Chondrocyte (in vitro differentiated cells): ENCODE measurements at regions not wholly inside any gene's neighbourhood (a gene's known extent, or its start where the extent isn't known, plus 50 kb on each side); places are given as distances from the start of the nearest gene placed in this dataset.

Experiments used
- DNase-seq: peaks from one replicate; pipeline ENCODE4 v3.0.0; 2021; ENCODE audit warnings: mixed read lengths, low spot score
- H3K27ac Mint-ChIP-seq: one replicate; pipeline ENCODE4 v1.8.0; 2021; ENCODE audit warnings: mild to moderate bottlenecking, moderate library complexity, mixed read lengths; ENCODE audit not compliant: unreplicated experiment
- H3K27me3 Mint-ChIP-seq: 2 replicates; pipeline ENCODE4 v1.8.0; 2021; ENCODE audit warnings: low read depth, mixed read lengths
- H3K36me3 Mint-ChIP-seq: 2 replicates; pipeline ENCODE4 v1.8.0; 2021; ENCODE audit warnings: low read depth, mixed read lengths
- H3K4me1 Mint-ChIP-seq: 2 replicates; pipeline ENCODE4 v1.8.0; 2021; ENCODE audit warnings: low read depth, mild to moderate bottlenecking, mixed read lengths
- H3K4me3 Mint-ChIP-seq: one replicate; pipeline ENCODE4 v1.8.0; 2021; ENCODE audit warnings: mild to moderate bottlenecking, moderate library complexity, mixed read lengths; ENCODE audit not compliant: unreplicated experiment
- H3K9me3 Mint-ChIP-seq: 2 replicates; pipeline ENCODE4 v1.8.0; 2021; ENCODE audit warnings: low read depth, mixed read lengths
- CTCF ChIP-seq: fragments of 200-600 bp; sonication (generic); IDR thresholded peaks from 2 replicates; pipeline ENCODE4 v1.5.0; 2021; ENCODE audit warnings: antibody characterized with exemption, mild to moderate bottlenecking, moderate library complexity

- Mint-ChIP-seq H3K27ac (no peak overlapping the region), H3K36me3 (peaks cover 2% of the 10 kb centered on the region), H3K27me3 (peaks cover 67% of the 10 kb centered on the region), H3K4me1 (no peaks in the 10 kb centered on the region), H3K4me3 (no peak overlapping the region), H3K9me3 (no peaks in the 10 kb centered on the region)
- no peak for TF ChIP-seq CTCF
- no peak for DNase-seq
Observed at GRCh38 chr15:70416829-70417228, 319.1 kb upstream of the TLE3 start.

DNA sequence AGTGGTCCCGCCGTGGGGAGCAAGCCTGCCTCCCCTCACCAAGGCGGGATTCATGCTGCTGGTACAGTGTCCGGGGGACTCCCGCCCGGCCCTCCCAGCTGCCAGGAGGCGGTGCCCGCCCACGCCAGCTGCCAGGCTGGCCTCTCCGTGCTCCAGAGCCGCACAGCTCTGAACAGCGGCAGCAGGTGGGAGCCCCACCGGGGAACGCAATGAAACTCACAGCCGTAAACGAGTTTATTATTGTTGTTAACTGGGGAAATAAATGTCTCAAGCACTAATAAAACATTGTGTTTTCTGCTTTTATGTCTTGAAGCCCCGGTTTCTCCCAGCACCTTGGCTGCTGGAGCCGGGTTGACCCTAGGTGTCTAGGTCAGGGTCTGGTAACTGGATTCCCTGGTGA, 317.7 kb upstream of the TLE3 start:
- no peak overlapping the region for H3K4me3 Mint-ChIP-seq
- DNase-seq, result no peak
- no peaks in the 10 kb centered on the region for H3K9me3 Mint-ChIP-seq
- H3K36me3 Mint-ChIP-seq, result peaks cover 2% of the 10 kb centered on the region
- TF ChIP-seq CTCF, result no peak
- H3K27ac Mint-ChIP-seq, result no peak overlapping the region
- no peaks in the 10 kb centered on the region for H3K4me1 Mint-ChIP-seq
- H3K27me3 Mint-ChIP-seq, result peaks cover 65% of the 10 kb centered on the region

GRCh38 chr15:70414626-70415025, 316.9 kb upstream of the TLE3 start:
- Mint-ChIP-seq H3K4me1 (no peaks in the 10 kb centered on the region), H3K36me3 (peaks cover 2% of the 10 kb centered on the region), H3K27me3 (peaks cover 62% of the 10 kb centered on the region), H3K4me3 (no peak overlapping the region), H3K9me3 (no peaks in the 10 kb centered on the region), H3K27ac (no peak overlapping the region)
- no peak for DNase-seq
- TF ChIP-seq CTCF, result no peak

GRCh38 chr15:70412794-70413193, 315.1 kb upstream of the TLE3 start:
- H3K27ac Mint-ChIP-seq, result no peak overlapping the region
- TF ChIP-seq CTCF, result no peak
- no peak for DNase-seq
- no peak overlapping the region for H3K4me3 Mint-ChIP-seq
- no peaks in the 10 kb centered on the region for H3K4me1 Mint-ChIP-seq
- H3K9me3 Mint-ChIP-seq, result peaks cover 8% of the 10 kb centered on the region
- peaks cover 9% of the 10 kb centered on the region for H3K36me3 Mint-ChIP-seq
- H3K27me3 Mint-ChIP-seq, result peaks cover 56% of the 10 kb centered on the region

- Mint-ChIP-seq H3K27me3 (peaks cover 54% of the 10 kb centered on the region), H3K4me3 (no peak overlapping the region), H3K9me3 (peaks cover 11% of the 10 kb centered on the region), H3K36me3 (peaks cover 11% of the 10 kb centered on the region), H3K27ac (no peak overlapping the region), H3K4me1 (no peaks in the 10 kb centered on the region)
- no peak for DNase-seq
- no peak for TF ChIP-seq CTCF
Observed at GRCh38 chr15:70411143-70411863, 313.6 kb upstream of the TLE3 start.
